GM23338 (cell line): ENCODE measurements at regions not wholly inside any gene's neighbourhood (a gene's known extent, or its start where the extent isn't known, plus 50 kb on each side); places are given as distances from the start of the nearest gene placed in this dataset.

Experiments
- ATAC-seq: fragments of 200-7000 bp; cut with Tn5 transposase; 3 replicates; pipeline ENCODE4 v1.9.1; 2020
- DNase-seq: peaks from one replicate; pipeline ENCODE4 v3.0.0-alpha.2; 2015; ENCODE audit warnings: low spot score
- H2AFZ ChIP-seq: fragments of 200-600 bp; sonication (generic); 2 replicates; pipeline ENCODE4 v1.8.0; 2016; ENCODE audit warnings: antibody characterized with exemption, mild to moderate bottlenecking, moderate library complexity
- H3F3A ChIP-seq: fragments of 200-600 bp; sonication (generic); replicated peaks from 2 replicates; pipeline ENCODE4 v1.8.0; 2017; ENCODE audit warnings: antibody characterized with exemption, mixed run types, low read depth
- H3K27ac ChIP-seq: fragments of 200-600 bp; sonication (generic); 2 replicates; pipeline ENCODE4 v1.6.1; 2016; ENCODE audit warnings: low read depth
- H3K27me3 ChIP-seq: fragments of 200-600 bp; sonication (generic); 2 replicates; pipeline ENCODE4 v1.8.0; 2016; ENCODE audit warnings: mild to moderate bottlenecking, mixed run types, moderate library complexity; ENCODE audit not compliant: insufficient read depth
- H3K36me3 ChIP-seq: fragments of 200-600 bp; sonication (generic); 2 replicates; pipeline ENCODE4 v1.8.0; 2016; ENCODE audit warnings: mild to moderate bottlenecking; ENCODE audit not compliant: insufficient read depth
- H3K4me1 ChIP-seq: fragments of 200-600 bp; sonication (generic); 2 replicates; pipeline ENCODE4 v1.8.0; 2016; ENCODE audit warnings: mild to moderate bottlenecking, moderate library complexity; ENCODE audit not compliant: insufficient read depth
- H3K4me2 ChIP-seq: fragments of 200-600 bp; sonication (generic); 2 replicates; pipeline ENCODE4 v1.7.1; 2017; ENCODE audit warnings: mixed run types
- H3K4me3 ChIP-seq: fragments of 200-600 bp; sonication (generic); 2 replicates; pipeline ENCODE4 v1.6.1; 2016; ENCODE audit warnings: mixed run types
- H3K79me2 ChIP-seq: fragments of 200-600 bp; sonication (generic); replicated peaks from 2 replicates; pipeline ENCODE4 v1.8.0; 2017; ENCODE audit warnings: mild to moderate bottlenecking; ENCODE audit not compliant: insufficient read depth
- H3K9me2 ChIP-seq: fragments of 200-600 bp; sonication (generic); 2 replicates; pipeline ENCODE4 v1.8.0; 2017; ENCODE audit not compliant: insufficient read depth
- H4K20me1 ChIP-seq: fragments of 200-600 bp; sonication (generic); replicated peaks from 2 replicates; pipeline ENCODE4 v1.8.0; 2017; ENCODE audit warnings: mild to moderate bottlenecking; ENCODE audit not compliant: insufficient read depth
- H3K27ac Mint-ChIP-seq: 2 replicates; pipeline ENCODE4 v1.8.0; 2020; ENCODE audit warnings: inconsistent platforms, mild to moderate bottlenecking, moderate library complexity, mixed read lengths
- H3K27me3 Mint-ChIP-seq: 3 replicates; pipeline ENCODE4 v1.8.0; 2022; ENCODE audit warnings: low read depth, mild to moderate bottlenecking, moderate library complexity, mixed read lengths, inconsistent platforms; ENCODE audit not compliant: insufficient read depth, poor library complexity
- H3K36me3 Mint-ChIP-seq: 3 replicates; pipeline ENCODE4 v1.8.0; 2021; ENCODE audit warnings: low read depth, mild to moderate bottlenecking, inconsistent platforms, moderate library complexity, mixed read lengths
- H3K4me1 Mint-ChIP-seq: 3 replicates; pipeline ENCODE4 v1.8.0; 2020; ENCODE audit warnings: mild to moderate bottlenecking, inconsistent platforms, mixed read lengths
- H3K4me3 Mint-ChIP-seq: 3 replicates; pipeline ENCODE4 v1.8.0; 2021; ENCODE audit warnings: moderate library complexity, mild to moderate bottlenecking, inconsistent platforms, mixed read lengths
- H3K9me3 Mint-ChIP-seq: 3 replicates; pipeline ENCODE4 v1.8.0; 2020; ENCODE audit warnings: moderate library complexity, mild to moderate bottlenecking, inconsistent platforms, mixed read lengths
- CREB1 ChIP-seq: fragments of 250-450 bp; sonication (Bioruptor Pico); IDR thresholded peaks from 2 replicates; pipeline ENCODE4 v1.5.0; 2020; ENCODE audit warnings: low read depth, mild to moderate bottlenecking, moderate library complexity
- CTCF ChIP-seq, 2 experiments: fragments of 200-600 bp in 1 of 2; sonication (generic) in 1 of 2; conservative IDR thresholded peaks; 2 replicates each; pipeline versions ENCODE4 v1.5.1 to v1.6.1; 2016 to 2017; ENCODE audit warnings: antibody characterized with exemption in 2 of 2, low read depth in 2 of 2, mild to moderate bottlenecking in 2 of 2, moderate library complexity in 1 of 2
- ETS1 ChIP-seq: IDR thresholded peaks from 2 replicates; pipeline ENCODE4 v1.6.1; 2016; ENCODE audit warnings: antibody characterized with exemption
- EZH2 ChIP-seq: fragments of 200-600 bp; sonication (generic); IDR thresholded peaks from one replicate; pipeline ENCODE4 v1.8.0; 2017; ENCODE audit warnings: antibody characterized with exemption, mild to moderate bottlenecking, low read depth; ENCODE audit not compliant: unreplicated experiment
- EZH2phosphoT487 ChIP-seq: fragments of 200-600 bp; sonication (generic); IDR thresholded peaks from one replicate; pipeline ENCODE4 v1.8.1; 2018; ENCODE audit warnings: antibody characterized with exemption; ENCODE audit not compliant: unreplicated experiment
- JUNB ChIP-seq: IDR thresholded peaks from one replicate; pipeline ENCODE4 v1.6.1; 2016; ENCODE audit warnings: antibody characterized with exemption; ENCODE audit not compliant: unreplicated experiment
- POLR2AphosphoS5 ChIP-seq: IDR thresholded peaks from 2 replicates; pipeline ENCODE4 v1.6.1; 2016; ENCODE audit warnings: antibody characterized with exemption, low read depth
- STAT1 ChIP-seq: IDR thresholded peaks from one replicate; pipeline ENCODE4 v1.6.1; 2016; ENCODE audit warnings: antibody characterized with exemption; ENCODE audit not compliant: unreplicated experiment
- ZNF114 ChIP-seq: fragments of 250-450 bp; sonication (Bioruptor Pico); IDR thresholded peaks from 2 replicates; pipeline ENCODE4 v1.5.0; 2020; ENCODE audit warnings: mild to moderate bottlenecking, moderate library complexity
- ZNF331 ChIP-seq: fragments of 250-450 bp; sonication (Bioruptor Pico); IDR thresholded peaks from 2 replicates; pipeline ENCODE4 v1.5.0; 2020; ENCODE audit warnings: low read depth, mild to moderate bottlenecking, moderate library complexity
- ZNF462 ChIP-seq: fragments of 250-450 bp; sonication (Bioruptor Pico); IDR thresholded peaks from 2 replicates; pipeline ENCODE4 v1.5.0; 2020; ENCODE audit warnings: mild to moderate bottlenecking, moderate library complexity
- TF ChIP-seq, protein P1 (sequence below): IDR thresholded peaks from one replicate; pipeline ENCODE4 v1.6.1; 2018; ENCODE audit warnings: antibody characterized with exemption; ENCODE audit not compliant: unreplicated experiment

DNA sequence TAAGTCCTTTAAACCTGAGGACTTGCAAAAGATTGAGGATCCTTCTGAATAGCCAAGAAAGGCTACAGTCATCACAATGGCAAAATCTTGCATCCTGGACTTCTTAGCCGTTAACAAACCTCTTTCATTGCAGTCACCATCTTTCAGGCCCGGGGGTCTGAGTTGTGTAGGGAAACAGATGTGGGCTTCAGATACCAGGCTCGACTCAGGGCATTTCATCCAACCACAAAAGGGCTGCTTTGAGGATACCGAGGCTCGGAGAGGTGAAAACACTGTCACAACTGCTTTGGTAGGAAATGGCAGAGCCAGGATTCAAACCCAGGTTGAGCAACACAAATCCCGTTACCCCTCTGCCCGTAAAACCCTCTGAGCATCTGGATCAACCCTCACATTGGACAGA, 147.4 kb downstream of the TFCP2L1 start:
- H4K20me1 ChIP-seq: no peaks in the 10 kb centered on the region
- no peak overlapping the region for H2AFZ ChIP-seq
- no peaks in the 10 kb centered on the region for H3K36me3 Mint-ChIP-seq
- H3K4me3 ChIP-seq: no peak overlapping the region
- H3K9me3 Mint-ChIP-seq: peaks cover 9% of the 10 kb centered on the region
- H3K27ac ChIP-seq: no peak overlapping the region
- no peak for DNase-seq
- H3K9me2 ChIP-seq: 0 out of 2 replicates have a peak, but pooled peaks cover 3% of the 10 kb centered on the region
- no peaks in the 10 kb centered on the region for H3F3A ChIP-seq
- H3K27me3 Mint-ChIP-seq: peaks cover 10% of the 10 kb centered on the region
- H3K4me3 Mint-ChIP-seq: no peak overlapping the region
- no peaks in the 10 kb centered on the region for H3K27me3 ChIP-seq
- H3K4me1 Mint-ChIP-seq: peaks cover 8% of the 10 kb centered on the region
- no peak for ATAC-seq
- H3K27ac Mint-ChIP-seq: no peak overlapping the region
- H3K4me2 ChIP-seq: no peak overlapping the region
- no peaks in the 10 kb centered on the region for H3K79me2 ChIP-seq
- peaks cover 8% of the 10 kb centered on the region; the same call in 1 of the 2 replicates for H3K4me1 ChIP-seq
- TF ChIP-seq EZH2phosphoT487 (no peak), ETS1 (no peak), ZNF462 (CRISPR knock-in tag) (no peak), JUNB (no peak), POLR2AphosphoS5 (no peak), EZH2 (no peak), CREB1 (CRISPR knock-in tag) (no peak), ZNF114 (no peak), ZNF331 (no peak), CTCF (conservative IDR thresholded peaks at IDR 0.05; ENCODE audit: low read depth in 2 of 2) (no peak), STAT1 (no peak)
- TF ChIP-seq, protein P1, sequence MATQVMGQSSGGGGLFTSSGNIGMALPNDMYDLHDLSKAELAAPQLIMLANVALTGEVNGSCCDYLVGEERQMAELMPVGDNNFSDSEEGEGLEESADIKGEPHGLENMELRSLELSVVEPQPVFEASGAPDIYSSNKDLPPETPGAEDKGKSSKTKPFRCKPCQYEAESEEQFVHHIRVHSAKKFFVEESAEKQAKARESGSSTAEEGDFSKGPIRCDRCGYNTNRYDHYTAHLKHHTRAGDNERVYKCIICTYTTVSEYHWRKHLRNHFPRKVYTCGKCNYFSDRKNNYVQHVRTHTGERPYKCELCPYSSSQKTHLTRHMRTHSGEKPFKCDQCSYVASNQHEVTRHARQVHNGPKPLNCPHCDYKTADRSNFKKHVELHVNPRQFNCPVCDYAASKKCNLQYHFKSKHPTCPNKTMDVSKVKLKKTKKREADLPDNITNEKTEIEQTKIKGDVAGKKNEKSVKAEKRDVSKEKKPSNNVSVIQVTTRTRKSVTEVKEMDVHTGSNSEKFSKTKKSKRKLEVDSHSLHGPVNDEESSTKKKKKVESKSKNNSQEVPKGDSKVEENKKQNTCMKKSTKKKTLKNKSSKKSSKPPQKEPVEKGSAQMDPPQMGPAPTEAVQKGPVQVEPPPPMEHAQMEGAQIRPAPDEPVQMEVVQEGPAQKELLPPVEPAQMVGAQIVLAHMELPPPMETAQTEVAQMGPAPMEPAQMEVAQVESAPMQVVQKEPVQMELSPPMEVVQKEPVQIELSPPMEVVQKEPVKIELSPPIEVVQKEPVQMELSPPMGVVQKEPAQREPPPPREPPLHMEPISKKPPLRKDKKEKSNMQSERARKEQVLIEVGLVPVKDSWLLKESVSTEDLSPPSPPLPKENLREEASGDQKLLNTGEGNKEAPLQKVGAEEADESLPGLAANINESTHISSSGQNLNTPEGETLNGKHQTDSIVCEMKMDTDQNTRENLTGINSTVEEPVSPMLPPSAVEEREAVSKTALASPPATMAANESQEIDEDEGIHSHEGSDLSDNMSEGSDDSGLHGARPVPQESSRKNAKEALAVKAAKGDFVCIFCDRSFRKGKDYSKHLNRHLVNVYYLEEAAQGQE: no peak
- no peaks in the 10 kb centered on the region for H3K36me3 ChIP-seq
